Neural cell (in vitro differentiated cells): ENCODE measurements at regions not wholly inside any gene's neighbourhood (a gene's known extent, or its start where the extent isn't known, plus 50 kb on each side); places are given as distances from the start of the nearest gene placed in this dataset.

Source experiments
- H2AFZ ChIP-seq: fragments of 200-600, 300-800 bp; sonication (generic), shearing (Covaris generic); 2 replicates; pipeline ENCODE4 v1.6.0; 2014; ENCODE audit warnings: low read depth, mild to moderate bottlenecking, antibody characterized with exemption, low read length, moderate library complexity
- H3F3A ChIP-seq: fragments of 200-600 bp; shearing (Covaris generic); 2 replicates; pipeline ENCODE4 v1.6.1; 2016; ENCODE audit warnings: mild to moderate bottlenecking, moderate library complexity, mixed read lengths, antibody characterized with exemption, low read length; ENCODE audit not compliant: insufficient read depth, poor library complexity, severe bottlenecking
- H3K27ac ChIP-seq: fragments of 200-600, 300-800 bp; sonication (generic), shearing (Covaris generic); 2 replicates; pipeline ENCODE4 v1.5.1; 2014; ENCODE audit warnings: mild to moderate bottlenecking, low read length, moderate library complexity
- H3K27me3 ChIP-seq: fragments of 300-800, 200-600 bp; sonication (generic), shearing (Covaris generic); 2 replicates; pipeline ENCODE4 v1.6.0; 2014; ENCODE audit warnings: mild to moderate bottlenecking, low read depth, low read length, moderate library complexity; ENCODE audit not compliant: insufficient read depth
- H3K36me3 ChIP-seq: fragments of 300-800, 200-600 bp; sonication (generic), shearing (Covaris generic); 2 replicates; pipeline ENCODE4 v1.5.1; 2014; ENCODE audit warnings: mild to moderate bottlenecking, antibody characterized with exemption, low read length, moderate library complexity; ENCODE audit not compliant: insufficient read depth
- H3K4me2 ChIP-seq: fragments of 300-800, 200-600 bp; sonication (generic), shearing (Covaris generic); 2 replicates; pipeline ENCODE4 v1.6.0; 2014; ENCODE audit warnings: mild to moderate bottlenecking, low read length
- H3K4me3 ChIP-seq: fragments of 300-800, 200-600 bp; sonication (generic), shearing (Covaris generic); 2 replicates; pipeline ENCODE4 v1.5.1; 2014; ENCODE audit warnings: mild to moderate bottlenecking, low read length, moderate library complexity
- H3K79me2 ChIP-seq: fragments of 200-600 bp; shearing (Covaris generic); replicated peaks from 2 replicates; pipeline ENCODE4 v1.6.0; 2014; ENCODE audit warnings: mild to moderate bottlenecking, low read length, moderate library complexity; ENCODE audit not compliant: insufficient read depth
- H3K9ac ChIP-seq: fragments of 300-800, 200-600 bp; sonication (generic), shearing (Covaris generic); 2 replicates; pipeline ENCODE4 v1.6.1; 2016; ENCODE audit warnings: mild to moderate bottlenecking, low read length, mixed read lengths
- H3K9me2 ChIP-seq: fragments of 200-600 bp; shearing (Covaris generic); 2 replicates; pipeline ENCODE4 v1.6.1; 2016; ENCODE audit warnings: mild to moderate bottlenecking, low read length, mixed read lengths; ENCODE audit not compliant: insufficient read depth
- H3K9me3 ChIP-seq: fragments of 200-600, 300-800 bp; sonication (generic), shearing (Covaris generic); 2 replicates; pipeline ENCODE4 v1.6.1; 2016; ENCODE audit warnings: mild to moderate bottlenecking, mixed run types, low read length, moderate library complexity, mixed read lengths
- H4K20me1 ChIP-seq: fragments of 200-600 bp; shearing (Covaris generic); 2 replicates; pipeline ENCODE4 v1.6.1; 2016; ENCODE audit warnings: mild to moderate bottlenecking, mixed run types; ENCODE audit not compliant: insufficient read depth
- CTCF ChIP-seq: fragments of 450-650 bp; IDR thresholded peaks from 2 replicates; pipeline ENCODE4 v1.5.1; 2014; ENCODE audit warnings: antibody characterized with exemption, mild to moderate bottlenecking, moderate library complexity; ENCODE audit not compliant: poor library complexity, severe bottlenecking
- EP300 ChIP-seq: fragments of 450-650 bp; conservative IDR thresholded peaks from 2 replicates; pipeline ENCODE4 v1.6.1; 2014; ENCODE audit warnings: antibody characterized with exemption, mild to moderate bottlenecking, moderate library complexity; ENCODE audit not compliant: poor library complexity, severe bottlenecking
- EZH2 ChIP-seq: fragments of 200-600, 300-800 bp; shearing (Covaris generic), sonication (generic); IDR thresholded peaks from 2 replicates; pipeline ENCODE4 v1.6.1; 2014; ENCODE audit warnings: antibody characterized with exemption, low read length, borderline replicate concordance, mild to moderate bottlenecking; ENCODE audit not compliant: insufficient read depth, poor library complexity, severe bottlenecking
- MXI1 ChIP-seq: fragments of 450-650 bp; conservative IDR thresholded peaks from 2 replicates; pipeline ENCODE4 v1.6.1; 2014; ENCODE audit warnings: antibody characterized with exemption, mild to moderate bottlenecking; ENCODE audit not compliant: poor library complexity, severe bottlenecking
- POLR2AphosphoS5 ChIP-seq: IDR thresholded peaks from 2 replicates; pipeline ENCODE4 v1.6.1; 2012
- RAD21 ChIP-seq: fragments of 450-650 bp; conservative IDR thresholded peaks from 2 replicates; pipeline ENCODE4 v1.6.1; 2014; ENCODE audit warnings: antibody characterized with exemption, mild to moderate bottlenecking, moderate library complexity
- SMC3 ChIP-seq: fragments of 450-650 bp; conservative IDR thresholded peaks from 2 replicates; pipeline ENCODE4 v1.6.1; 2014; ENCODE audit warnings: antibody characterized with exemption, mild to moderate bottlenecking, moderate library complexity; ENCODE audit not compliant: poor library complexity
- TAF1 ChIP-seq: IDR thresholded peaks from 2 replicates; pipeline ENCODE4 v1.6.1; 2012; ENCODE audit warnings: low read depth
- TF ChIP-seq, protein P1 (sequence below): IDR thresholded peaks from 2 replicates; pipeline ENCODE4 v1.6.1; 2012; ENCODE audit warnings: borderline replicate concordance

- Histone ChIP-seq H3K27ac (no peak overlapping the region), H3K79me2 (no peaks in the 10 kb centered on the region), H3K9me3 (no peaks in the 10 kb centered on the region), H3K27me3 (peaks cover 5% of the 10 kb centered on the region), H3K4me2 (no peak overlapping the region), H3K36me3 (no peaks in the 10 kb centered on the region), H3F3A (no peaks in the 10 kb centered on the region), H3K9ac (no peak overlapping the region), H4K20me1 (no peaks in the 10 kb centered on the region), H2AFZ (no peak overlapping the region), H3K4me3 (no peak overlapping the region), H3K9me2 (no peaks in the 10 kb centered on the region)
- TF ChIP-seq, protein P1, sequence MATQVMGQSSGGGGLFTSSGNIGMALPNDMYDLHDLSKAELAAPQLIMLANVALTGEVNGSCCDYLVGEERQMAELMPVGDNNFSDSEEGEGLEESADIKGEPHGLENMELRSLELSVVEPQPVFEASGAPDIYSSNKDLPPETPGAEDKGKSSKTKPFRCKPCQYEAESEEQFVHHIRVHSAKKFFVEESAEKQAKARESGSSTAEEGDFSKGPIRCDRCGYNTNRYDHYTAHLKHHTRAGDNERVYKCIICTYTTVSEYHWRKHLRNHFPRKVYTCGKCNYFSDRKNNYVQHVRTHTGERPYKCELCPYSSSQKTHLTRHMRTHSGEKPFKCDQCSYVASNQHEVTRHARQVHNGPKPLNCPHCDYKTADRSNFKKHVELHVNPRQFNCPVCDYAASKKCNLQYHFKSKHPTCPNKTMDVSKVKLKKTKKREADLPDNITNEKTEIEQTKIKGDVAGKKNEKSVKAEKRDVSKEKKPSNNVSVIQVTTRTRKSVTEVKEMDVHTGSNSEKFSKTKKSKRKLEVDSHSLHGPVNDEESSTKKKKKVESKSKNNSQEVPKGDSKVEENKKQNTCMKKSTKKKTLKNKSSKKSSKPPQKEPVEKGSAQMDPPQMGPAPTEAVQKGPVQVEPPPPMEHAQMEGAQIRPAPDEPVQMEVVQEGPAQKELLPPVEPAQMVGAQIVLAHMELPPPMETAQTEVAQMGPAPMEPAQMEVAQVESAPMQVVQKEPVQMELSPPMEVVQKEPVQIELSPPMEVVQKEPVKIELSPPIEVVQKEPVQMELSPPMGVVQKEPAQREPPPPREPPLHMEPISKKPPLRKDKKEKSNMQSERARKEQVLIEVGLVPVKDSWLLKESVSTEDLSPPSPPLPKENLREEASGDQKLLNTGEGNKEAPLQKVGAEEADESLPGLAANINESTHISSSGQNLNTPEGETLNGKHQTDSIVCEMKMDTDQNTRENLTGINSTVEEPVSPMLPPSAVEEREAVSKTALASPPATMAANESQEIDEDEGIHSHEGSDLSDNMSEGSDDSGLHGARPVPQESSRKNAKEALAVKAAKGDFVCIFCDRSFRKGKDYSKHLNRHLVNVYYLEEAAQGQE: no peak
- TF ChIP-seq TAF1: no peak
- TF ChIP-seq SMC3: no peak
- no peak for TF ChIP-seq CTCF
- TF ChIP-seq EP300: no peak
- TF ChIP-seq RAD21: no peak
- no peak for TF ChIP-seq POLR2AphosphoS5
- no peak for TF ChIP-seq MXI1
- TF ChIP-seq EZH2: no peak
These were observed 98.6 kb upstream of the TBCA start for GRCh38 chr5:77874691-77875090.

- H3K9me3 ChIP-seq: no peaks in the 10 kb centered on the region
- no peak overlapping the region for H3K4me3 ChIP-seq
These were observed 97.1 kb upstream of the TBCA start for GRCh38 chr5:77873239-77873638.

More at GRCh38 chr5:77873239-77873638, 97.1 kb upstream of the TBCA start:
- Histone ChIP-seq H3K79me2 (no peaks in the 10 kb centered on the region), H3K27ac (no peak overlapping the region), H2AFZ (no peak overlapping the region), H3K4me2 (no peak overlapping the region), H3K27me3 (peaks cover 9% of the 10 kb centered on the region), H3F3A (no peaks in the 10 kb centered on the region), H3K9ac (no peak overlapping the region), H4K20me1 (no peaks in the 10 kb centered on the region), H3K9me2 (no peaks in the 10 kb centered on the region), H3K36me3 (no peaks in the 10 kb centered on the region)
- no peak for TF ChIP-seq SMC3
- no peak for TF ChIP-seq MXI1
- no peak for TF ChIP-seq TAF1
- no peak for TF ChIP-seq RAD21
- TF ChIP-seq EZH2: no peak
- TF ChIP-seq POLR2AphosphoS5: no peak
- no peak for TF ChIP-seq EP300
- no peak for TF ChIP-seq CTCF
- TF ChIP-seq, protein P1: no peak
